HL-60 (cell line): ENCODE measurements at regions not wholly inside any gene's neighbourhood (a gene's known extent, or its start where the extent isn't known, plus 50 kb on each side); places are given as distances from the start of the nearest gene placed in this dataset.
A peak's percentile ranks its signal among the peaks of the same experiment; 100 is the strongest.

ENCODE experiments used
- DNase-seq, 2 experiments: peaks; one replicate each; pipeline ENCODE4 v3.0.0-alpha.2; 2010 to 2020; ENCODE audit warnings: low read depth in 1 of 2, low spot score in 1 of 2
- H3K27ac ChIP-seq: fragments of 250-450 bp; sonication (Bioruptor Pico); replicated peaks from 2 replicates; pipeline ENCODE4 v1.5.1; 2020; ENCODE audit warnings: mild to moderate bottlenecking, moderate library complexity
- H3K27me3 ChIP-seq: fragments of 250-450 bp; sonication (Bioruptor Pico); 2 replicates; pipeline ENCODE4 v1.5.1; 2021; ENCODE audit warnings: mild to moderate bottlenecking, moderate library complexity; ENCODE audit not compliant: insufficient read depth, poor library complexity, severe bottlenecking
- H3K4me3 ChIP-seq: replicated peaks from 2 replicates; pipeline ENCODE4 v1.5.1; 2011; ENCODE audit warnings: mild to moderate bottlenecking, control low read depth, low read length; ENCODE audit not compliant: insufficient read depth
- GABPA ChIP-seq: IDR thresholded peaks from 2 replicates; pipeline ENCODE4 v1.6.1; 2012; ENCODE audit warnings: low read depth
- POLR2AphosphoS5 ChIP-seq: IDR thresholded peaks from 2 replicates; pipeline ENCODE4 v1.6.1; 2012; ENCODE audit warnings: low read depth
- REST ChIP-seq: IDR thresholded peaks from 2 replicates; pipeline ENCODE4 v1.6.1; 2012; ENCODE audit warnings: low read depth; ENCODE audit not compliant: insufficient replicate concordance
- SPI1 ChIP-seq: IDR thresholded peaks from 2 replicates; pipeline ENCODE4 v1.6.1; 2012; ENCODE audit warnings: low read depth, mild to moderate bottlenecking, borderline replicate concordance
- TF ChIP-seq, protein P1 (sequence below): IDR thresholded peaks from one replicate; pipeline ENCODE4 v1.5.1; 2011; ENCODE audit warnings: low read length, control low read depth, inconsistent platforms; ENCODE audit not compliant: insufficient read depth

- DNase-seq: peak in 1 of 2 experiments; percentile 47
- no peak overlapping the region for H3K4me3 ChIP-seq
- H3K27me3 ChIP-seq: no peaks in the 10 kb centered on the region
- 0 out of 2 replicates have a peak overlapping the region, but pooled peaks have one; percentile 7 for H3K27ac ChIP-seq
- TF ChIP-seq, protein P1, sequence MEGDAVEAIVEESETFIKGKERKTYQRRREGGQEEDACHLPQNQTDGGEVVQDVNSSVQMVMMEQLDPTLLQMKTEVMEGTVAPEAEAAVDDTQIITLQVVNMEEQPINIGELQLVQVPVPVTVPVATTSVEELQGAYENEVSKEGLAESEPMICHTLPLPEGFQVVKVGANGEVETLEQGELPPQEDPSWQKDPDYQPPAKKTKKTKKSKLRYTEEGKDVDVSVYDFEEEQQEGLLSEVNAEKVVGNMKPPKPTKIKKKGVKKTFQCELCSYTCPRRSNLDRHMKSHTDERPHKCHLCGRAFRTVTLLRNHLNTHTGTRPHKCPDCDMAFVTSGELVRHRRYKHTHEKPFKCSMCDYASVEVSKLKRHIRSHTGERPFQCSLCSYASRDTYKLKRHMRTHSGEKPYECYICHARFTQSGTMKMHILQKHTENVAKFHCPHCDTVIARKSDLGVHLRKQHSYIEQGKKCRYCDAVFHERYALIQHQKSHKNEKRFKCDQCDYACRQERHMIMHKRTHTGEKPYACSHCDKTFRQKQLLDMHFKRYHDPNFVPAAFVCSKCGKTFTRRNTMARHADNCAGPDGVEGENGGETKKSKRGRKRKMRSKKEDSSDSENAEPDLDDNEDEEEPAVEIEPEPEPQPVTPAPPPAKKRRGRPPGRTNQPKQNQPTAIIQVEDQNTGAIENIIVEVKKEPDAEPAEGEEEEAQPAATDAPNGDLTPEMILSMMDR: no peak
- no peak for TF ChIP-seq POLR2AphosphoS5
- no peak for TF ChIP-seq SPI1
- no peak for TF ChIP-seq REST
- no peak for TF ChIP-seq GABPA
Measured at GRCh38 chr11:110522471-110522870, 92.7 kb downstream of the FDX1 start.

DNA sequence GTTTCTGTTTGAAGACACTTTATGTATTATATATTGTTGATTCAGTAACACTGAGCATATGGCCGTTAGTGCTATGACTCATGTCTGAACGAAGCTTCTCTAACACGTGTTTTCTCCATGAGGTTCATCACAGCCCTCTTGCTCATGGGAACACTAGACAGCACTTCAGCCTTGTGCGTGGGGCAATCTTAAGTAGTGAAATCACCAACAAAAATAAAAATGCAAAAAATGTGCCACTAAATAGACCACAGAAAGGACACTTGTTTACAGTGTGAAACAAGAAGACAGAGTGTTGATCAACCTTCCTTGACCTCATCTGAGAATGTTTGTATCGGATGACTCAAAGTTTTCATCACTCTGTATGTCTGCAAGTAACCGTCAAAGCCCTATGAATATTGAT, 94.5 kb downstream of the FDX1 start:
- H3K27me3 ChIP-seq: no peaks in the 10 kb centered on the region
- TF ChIP-seq GABPA: no peak
- no peak for TF ChIP-seq SPI1
- TF ChIP-seq, protein P1: no peak
- no peak for TF ChIP-seq REST
- TF ChIP-seq POLR2AphosphoS5: no peak
- no peak overlapping the region for H3K4me3 ChIP-seq
- DNase-seq: no peak
- no peak overlapping the region for H3K27ac ChIP-seq

DNA sequence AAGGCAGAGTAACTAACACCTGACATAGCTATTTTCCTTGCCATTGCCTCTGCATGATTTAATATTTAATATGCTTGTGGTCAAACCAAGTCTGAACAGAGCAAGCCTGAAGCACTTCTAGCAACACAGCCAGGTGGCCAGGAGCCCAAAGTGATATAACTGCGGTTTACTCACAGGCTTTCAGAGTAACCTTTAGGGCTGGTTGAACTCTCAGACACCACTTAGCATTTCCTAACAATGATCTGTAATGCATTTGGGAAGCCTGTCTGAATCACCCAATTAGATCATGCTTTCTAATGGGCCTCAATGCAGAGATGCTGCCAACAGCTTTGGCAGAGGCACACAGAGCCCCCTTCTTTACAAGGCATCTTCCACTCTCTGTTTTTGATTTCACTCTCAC, 96.1 kb downstream of the FDX1 start:
- Histone ChIP-seq H3K27ac (no peak overlapping the region), H3K27me3 (no peaks in the 10 kb centered on the region), H3K4me3 (no peak overlapping the region)
- no peak for TF ChIP-seq REST
- no peak for TF ChIP-seq SPI1
- TF ChIP-seq GABPA: no peak
- no peak for TF ChIP-seq POLR2AphosphoS5
- TF ChIP-seq, protein P1: no peak
- no peak for DNase-seq
